Cardiac fibroblast (primary cell): ENCODE measurements at regions not wholly inside any gene's neighbourhood (a gene's known extent, or its start where the extent isn't known, plus 50 kb on each side); places are given as distances from the start of the nearest gene placed in this dataset.

Experiments used
- DNase-seq, 2 donors: peaks; one replicate each; pipeline versions ENCODE4 v3.0.0 to v3.0.0-alpha.2; 2010; ENCODE audit warnings: low read depth in 2 of 2
- H3K4me3 ChIP-seq, 2 donors: replicated peaks in 1 of 2; 1 replicate in 1 of 2; 2 replicates in 1 of 2; pipeline ENCODE4 v1.5.1; 2011; ENCODE audit warnings: low read depth in 2 of 2, low read length in 2 of 2, mild to moderate bottlenecking in 2 of 2, moderate library complexity in 1 of 2
- TF ChIP-seq, protein P1 (sequence below): IDR thresholded peaks from one replicate; pipeline ENCODE4 v1.5.1; 2011; ENCODE audit warnings: low read depth, mild to moderate bottlenecking, low read length, inconsistent platforms

DNA sequence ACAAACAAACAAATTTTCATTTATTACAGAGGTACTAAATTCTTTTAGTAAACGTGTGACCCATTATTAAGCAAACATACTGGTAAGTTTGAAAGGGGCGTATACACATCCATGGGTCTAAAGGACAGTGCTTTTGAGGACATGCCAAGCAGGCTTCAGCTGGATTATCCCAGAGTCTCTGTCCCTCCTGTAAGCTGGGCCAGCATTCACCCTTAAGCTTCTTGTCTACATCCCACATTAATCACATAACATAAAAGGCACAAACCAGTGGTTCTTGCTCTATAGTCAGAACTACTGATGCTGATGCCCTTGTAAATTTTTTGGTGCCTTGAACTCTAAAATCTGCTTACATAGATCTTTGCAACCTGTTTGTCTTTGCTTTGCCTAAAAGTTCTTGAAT, 150.8 kb upstream of the BNIP2 start:
- no peak overlapping the region for H3K4me3 ChIP-seq
- DNase-seq = no peak
- TF ChIP-seq, protein P1, sequence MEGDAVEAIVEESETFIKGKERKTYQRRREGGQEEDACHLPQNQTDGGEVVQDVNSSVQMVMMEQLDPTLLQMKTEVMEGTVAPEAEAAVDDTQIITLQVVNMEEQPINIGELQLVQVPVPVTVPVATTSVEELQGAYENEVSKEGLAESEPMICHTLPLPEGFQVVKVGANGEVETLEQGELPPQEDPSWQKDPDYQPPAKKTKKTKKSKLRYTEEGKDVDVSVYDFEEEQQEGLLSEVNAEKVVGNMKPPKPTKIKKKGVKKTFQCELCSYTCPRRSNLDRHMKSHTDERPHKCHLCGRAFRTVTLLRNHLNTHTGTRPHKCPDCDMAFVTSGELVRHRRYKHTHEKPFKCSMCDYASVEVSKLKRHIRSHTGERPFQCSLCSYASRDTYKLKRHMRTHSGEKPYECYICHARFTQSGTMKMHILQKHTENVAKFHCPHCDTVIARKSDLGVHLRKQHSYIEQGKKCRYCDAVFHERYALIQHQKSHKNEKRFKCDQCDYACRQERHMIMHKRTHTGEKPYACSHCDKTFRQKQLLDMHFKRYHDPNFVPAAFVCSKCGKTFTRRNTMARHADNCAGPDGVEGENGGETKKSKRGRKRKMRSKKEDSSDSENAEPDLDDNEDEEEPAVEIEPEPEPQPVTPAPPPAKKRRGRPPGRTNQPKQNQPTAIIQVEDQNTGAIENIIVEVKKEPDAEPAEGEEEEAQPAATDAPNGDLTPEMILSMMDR = no peak

DNA sequence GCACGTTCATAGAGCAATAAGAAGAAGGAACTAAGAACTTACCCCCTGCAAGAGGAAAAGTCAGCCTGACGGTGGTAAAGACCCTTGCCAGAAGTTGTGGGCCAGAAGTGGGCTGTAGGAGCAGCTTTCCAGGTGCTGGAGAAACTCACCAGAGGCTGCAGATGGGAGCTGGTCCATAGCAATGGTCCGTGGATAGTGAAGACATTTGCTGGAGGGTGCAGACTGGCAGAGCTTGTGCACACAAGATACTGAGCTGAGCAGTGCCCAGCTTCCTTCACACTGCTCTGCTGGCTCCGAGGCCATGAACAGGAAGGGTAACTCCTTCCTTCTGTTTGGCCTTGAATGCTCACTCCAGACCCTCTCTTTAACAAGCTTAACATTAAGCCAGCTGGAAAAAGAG, 149.8 kb upstream of the BNIP2 start:
- TF ChIP-seq, protein P1 = no peak
- no peak for DNase-seq
- no peak overlapping the region for H3K4me3 ChIP-seq

DNA sequence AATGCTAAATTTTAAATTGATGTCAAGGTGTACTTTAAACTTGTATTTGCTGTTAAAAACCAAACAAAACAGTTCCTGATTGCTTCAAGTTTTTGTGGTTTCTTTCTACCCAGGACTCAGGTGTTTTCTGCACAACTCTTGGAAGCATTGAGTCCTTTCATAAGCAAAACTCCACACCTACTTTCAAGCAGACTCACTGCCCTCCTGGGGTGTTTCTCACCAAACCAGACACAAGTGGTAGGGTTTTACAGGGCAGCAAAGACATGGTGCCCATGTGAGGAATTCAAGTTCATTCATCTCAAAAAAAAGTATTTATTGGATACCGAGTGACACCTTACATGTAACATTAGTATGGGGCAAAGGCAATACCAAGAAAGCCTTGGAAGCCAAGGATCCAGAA, 146.7 kb upstream of the BNIP2 start:
- H3K4me3 ChIP-seq = no peak overlapping the region
- DNase-seq = no peak
- TF ChIP-seq, protein P1 = no peak

DNA sequence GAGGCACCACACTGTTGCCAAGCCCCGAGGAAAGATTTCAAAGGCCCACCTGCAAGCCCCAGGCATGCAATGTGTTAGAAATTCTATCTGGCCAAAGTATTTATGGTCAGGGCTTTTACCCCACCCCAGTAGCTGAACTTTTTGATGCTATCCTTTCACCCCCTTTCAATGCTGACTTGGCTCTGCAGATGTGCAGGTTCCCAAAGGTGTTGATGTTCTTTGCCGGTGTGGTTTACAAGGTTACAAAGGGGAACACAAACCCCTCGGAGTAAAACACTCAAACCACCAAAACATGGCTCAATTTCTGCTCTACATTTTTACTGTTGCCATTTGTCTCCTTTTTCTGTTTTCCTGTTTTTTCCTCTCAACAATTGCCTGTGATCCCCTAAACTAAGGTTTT, 145.4 kb upstream of the BNIP2 start:
- H3K4me3 ChIP-seq = no peak overlapping the region
- no peak for DNase-seq
- TF ChIP-seq, protein P1 = no peak

DNA sequence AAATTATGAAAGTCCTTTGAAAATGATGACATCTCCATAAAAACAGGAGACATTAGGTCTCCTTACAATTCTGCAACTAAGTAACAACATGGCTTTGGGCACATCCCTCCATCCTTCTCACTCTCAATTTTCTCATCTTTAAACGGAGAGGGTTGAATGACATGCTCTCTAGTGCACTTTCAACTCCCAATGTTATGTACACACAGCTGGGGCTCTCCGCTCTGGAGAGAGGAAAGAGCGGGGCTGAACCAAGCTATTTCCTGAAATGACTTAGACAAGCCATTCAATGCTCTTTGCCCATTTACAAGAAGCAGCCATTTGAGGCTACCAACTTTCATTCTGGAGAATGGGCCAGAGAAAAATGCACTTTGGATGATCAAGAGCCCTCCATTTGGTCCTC, 144.2 kb upstream of the BNIP2 start:
- no peak overlapping the region for H3K4me3 ChIP-seq
- TF ChIP-seq, protein P1 = no peak
- DNase-seq = no peak

DNA sequence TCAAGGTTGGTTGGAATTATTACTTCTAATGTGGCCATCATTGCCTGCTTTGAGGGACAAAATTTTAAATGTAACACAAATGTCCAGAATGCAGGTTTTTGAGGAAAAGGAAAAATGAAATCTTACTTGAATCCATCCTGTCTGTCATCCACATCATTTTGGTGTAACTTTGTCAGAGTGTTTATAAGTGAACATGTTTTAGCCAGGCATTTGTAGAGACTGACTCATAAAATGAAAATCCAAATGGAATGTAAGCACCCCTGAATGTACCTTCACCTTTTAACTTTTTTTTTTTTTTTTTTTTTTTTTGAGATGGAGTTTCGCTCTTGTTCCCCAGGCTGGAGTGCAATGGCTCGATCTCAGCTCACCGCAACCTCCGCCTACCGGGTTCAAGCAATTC, 141.8 kb upstream of the BNIP2 start:
- no peak overlapping the region for H3K4me3 ChIP-seq
- TF ChIP-seq, protein P1 = no peak
- DNase-seq = no peak

DNA sequence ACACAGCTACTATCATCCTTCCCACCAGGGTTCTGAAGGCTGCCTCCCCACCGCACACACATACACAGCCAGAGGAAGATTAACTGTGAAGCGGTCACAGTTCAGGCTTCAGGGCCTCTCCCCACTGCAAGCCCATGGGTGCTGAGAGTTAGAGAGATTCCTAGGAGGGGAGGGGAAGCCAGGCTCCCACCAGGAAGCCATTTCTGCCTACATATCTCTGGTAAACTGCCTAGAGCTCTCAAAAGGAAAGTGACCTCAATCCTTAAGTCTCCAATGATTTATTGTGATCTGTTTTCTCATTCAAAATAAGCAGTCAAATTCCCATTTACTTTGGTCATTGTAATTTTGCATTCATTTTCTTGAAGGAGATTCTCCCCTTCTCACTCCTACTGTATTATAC, 141.0 kb upstream of the BNIP2 start:
- H3K4me3 ChIP-seq = no peak overlapping the region
- TF ChIP-seq, protein P1 = no peak
- no peak for DNase-seq
